B cell (primary cell): ENCODE measurements at regions not wholly inside any gene's neighbourhood (a gene's known extent, or its start where the extent isn't known, plus 50 kb on each side); places are given as distances from the start of the nearest gene placed in this dataset.

Experiments used
- ATAC-seq: fragments of 200-7000 bp; cut with Tn5 transposase; one replicate; pipeline ENCODE4 v1.10.0; 2021; ENCODE audit warnings: low read depth, mild to moderate bottlenecking, moderate number of reproducible peaks, moderate library complexity
- CTCF ChIA-PET: fragments of 350-600 bp; sonication (Branson Sonifier 250); formaldehyde crosslinking; loops from one replicate; lab custom pipeline; 2021; ENCODE audit warnings: antibody characterized with exemption, inconsistent platforms; lab: Charles Lee
- POLR2A ChIA-PET: fragments of 350-600 bp; sonication (Branson Sonifier 250); formaldehyde crosslinking; loops from one replicate; lab custom pipeline; 2021; ENCODE audit warnings: antibody characterized with exemption; lab: Charles Lee
- DNase-seq: peaks from one replicate; pipeline ENCODE4 v3.0.0; 2013
- H2AFZ ChIP-seq: 2 replicates; pipeline ENCODE4 v1.6.1; 2012; ENCODE audit warnings: mild to moderate bottlenecking, low read depth, low read length; ENCODE audit not compliant: insufficient read depth, poor library complexity, severe bottlenecking
- H3K27ac ChIP-seq, 2 donors: 1 replicate in 1 of 2; 2 replicates in 1 of 2; pipeline ENCODE4 v1.5.1; 2012 to 2013; ENCODE audit warnings: low read length in 2 of 2, mild to moderate bottlenecking in 2 of 2, moderate library complexity in 1 of 2
- H3K27me3 ChIP-seq, 4 experiments: fragments of 200-600 bp in 1 of 4; sonication (generic) in 1 of 4; replicated peaks in 1 of 4; 1 replicate in 2 of 4; 2 replicates in 2 of 4; pipeline versions ENCODE4 v1.6.1 to v1.7.0; 2013 to 2016; ENCODE audit warnings: low read length in 3 of 4, mild to moderate bottlenecking in 2 of 4, mixed read lengths in 1 of 4, moderate library complexity in 1 of 4; ENCODE audit not compliant: insufficient read depth in 4 of 4, control insufficient read depth in 3 of 4; ENCODE audit errors: control extremely low read depth in 1 of 4
- H3K36me3 ChIP-seq, 2 experiments: replicated peaks in 1 of 2; 1 replicate in 1 of 2; 2 replicates in 1 of 2; pipeline versions ENCODE4 v1.6.1 to v1.7.1; 2013; ENCODE audit warnings: low read length in 1 of 2; ENCODE audit not compliant: insufficient read depth in 2 of 2, control insufficient read depth in 1 of 2; ENCODE audit errors: control extremely low read depth in 1 of 2, extremely low read depth in 1 of 2
- H3K4me1 ChIP-seq, 2 donors: fragments of 200-600 bp in 1 of 2; sonication (generic) in 1 of 2; 1 replicate in 1 of 2; 2 replicates in 1 of 2; pipeline versions ENCODE4 v1.5.1 to v1.6.1; 2013 to 2017; ENCODE audit warnings: low read length in 2 of 2; ENCODE audit not compliant: control insufficient read depth in 2 of 2, insufficient read depth in 2 of 2
- H3K4me2 ChIP-seq: replicated peaks from 2 replicates; pipeline ENCODE3; 2012; ENCODE audit warnings: mild to moderate bottlenecking, low read depth, low read length; ENCODE audit not compliant: poor library complexity, severe bottlenecking
- H3K4me3 ChIP-seq, 5 experiments: fragments of 200-600 bp in 1 of 5; sonication (generic) in 1 of 5; 1 replicate in 3 of 5; 2 replicates in 2 of 5; pipeline versions ENCODE4 v1.5.1 to v1.7.0; 2011 to 2016; ENCODE audit warnings: low read length in 4 of 5, mild to moderate bottlenecking in 4 of 5, low read depth in 2 of 5, control low read depth in 1 of 5, moderate library complexity in 1 of 5; ENCODE audit not compliant: insufficient read depth in 1 of 5; ENCODE audit errors: control extremely low read depth in 1 of 5, extremely low read depth in 1 of 5
- H3K79me2 ChIP-seq: fragments of 200-600 bp; sonication (generic); one replicate; pipeline ENCODE4 v1.6.0; 2016; ENCODE audit warnings: low read length; ENCODE audit not compliant: control insufficient read depth, insufficient read depth
- H3K9ac ChIP-seq: fragments of 200-600 bp; sonication (generic); 2 replicates; pipeline ENCODE4 v1.6.1; 2017; ENCODE audit warnings: mild to moderate bottlenecking, low read length, moderate library complexity
- H3K9me3 ChIP-seq, 3 donors: one replicate each; pipeline versions ENCODE4 v1.6.1 to v1.7.1; 2013; ENCODE audit warnings: low read length in 2 of 3; ENCODE audit not compliant: control insufficient read depth in 2 of 3, insufficient read depth in 1 of 3; ENCODE audit errors: control extremely low read depth in 1 of 3
- H4K20me1 ChIP-seq: 2 replicates; pipeline ENCODE4 v1.6.0; 2012; ENCODE audit warnings: mild to moderate bottlenecking, low read length; ENCODE audit not compliant: insufficient read depth, control insufficient read depth, poor library complexity, severe bottlenecking
- H3K27ac Mint-ChIP-seq: one replicate; pipeline ENCODE4 v1.8.0; 2021; ENCODE audit warnings: mixed read lengths
- H3K27me3 Mint-ChIP-seq: one replicate; pipeline ENCODE4 v1.8.0; 2021; ENCODE audit warnings: mixed read lengths
- H3K4me1 Mint-ChIP-seq: one replicate; pipeline ENCODE4 v1.8.0; 2021; ENCODE audit warnings: mixed read lengths
- H3K4me3 Mint-ChIP-seq: one replicate; pipeline ENCODE4 v1.8.0; 2021; ENCODE audit warnings: mixed read lengths
- H3K9me3 Mint-ChIP-seq: one replicate; pipeline ENCODE4 v1.8.0; 2022; ENCODE audit warnings: mixed read lengths; ENCODE audit not compliant: insufficient read depth
- EZH2 ChIP-seq: IDR thresholded peaks from 2 replicates; pipeline ENCODE4 v1.6.1; 2012; ENCODE audit warnings: borderline replicate concordance, low read depth, mild to moderate bottlenecking, moderate library complexity, low read length; ENCODE audit not compliant: insufficient read depth, poor library complexity, severe bottlenecking
- WGBS: methylation state at CpG from one replicate; pipeline ENCODE4 v1.1.5; 2013; ENCODE audit warnings: missing lambda C conversion rate; ENCODE audit not compliant: insufficient coverage; 5-methylcytosine and 5-hydroxymethylcytosine counted together
- intact Hi-C: fragments of 100-400 bp; cut with micrococcal nuclease; formaldehyde crosslinking; loops from one replicate; pipeline ENCODE4 v1.10.0; 2022
- TF ChIP-seq, protein P1 (sequence below): fragments of 200-600 bp; IDR thresholded peaks from one replicate; pipeline ENCODE4 v1.8.0; 2022; ENCODE audit warnings: antibody characterized with exemption, mild to moderate bottlenecking

GRCh38 chr2:78541088-78541450 lies 484.4 kb upstream of the REG3G start:
- no peak overlapping the region for H3K27ac Mint-ChIP-seq
- no peaks in the 10 kb centered on the region for H3K36me3 ChIP-seq

GRCh38 chr2:78541451-78542267 lies 483.8 kb upstream of the REG3G start:
- TF ChIP-seq, protein P1, sequence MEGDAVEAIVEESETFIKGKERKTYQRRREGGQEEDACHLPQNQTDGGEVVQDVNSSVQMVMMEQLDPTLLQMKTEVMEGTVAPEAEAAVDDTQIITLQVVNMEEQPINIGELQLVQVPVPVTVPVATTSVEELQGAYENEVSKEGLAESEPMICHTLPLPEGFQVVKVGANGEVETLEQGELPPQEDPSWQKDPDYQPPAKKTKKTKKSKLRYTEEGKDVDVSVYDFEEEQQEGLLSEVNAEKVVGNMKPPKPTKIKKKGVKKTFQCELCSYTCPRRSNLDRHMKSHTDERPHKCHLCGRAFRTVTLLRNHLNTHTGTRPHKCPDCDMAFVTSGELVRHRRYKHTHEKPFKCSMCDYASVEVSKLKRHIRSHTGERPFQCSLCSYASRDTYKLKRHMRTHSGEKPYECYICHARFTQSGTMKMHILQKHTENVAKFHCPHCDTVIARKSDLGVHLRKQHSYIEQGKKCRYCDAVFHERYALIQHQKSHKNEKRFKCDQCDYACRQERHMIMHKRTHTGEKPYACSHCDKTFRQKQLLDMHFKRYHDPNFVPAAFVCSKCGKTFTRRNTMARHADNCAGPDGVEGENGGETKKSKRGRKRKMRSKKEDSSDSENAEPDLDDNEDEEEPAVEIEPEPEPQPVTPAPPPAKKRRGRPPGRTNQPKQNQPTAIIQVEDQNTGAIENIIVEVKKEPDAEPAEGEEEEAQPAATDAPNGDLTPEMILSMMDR, result no peak
- no peak for TF ChIP-seq EZH2
- Histone ChIP-seq H3K4me3 (no peak overlapping the region), H3K27me3 (no peaks in the 10 kb centered on the region), H2AFZ (no peak overlapping the region), H3K27ac (no peak overlapping the region), H4K20me1 (no peaks in the 10 kb centered on the region), H3K9ac (no peak overlapping the region), H3K79me2 (no peaks in the 10 kb centered on the region), H3K4me2 (no peak overlapping the region), H3K4me1 (no peaks in the 10 kb centered on the region), H3K36me3 (no peaks in the 10 kb centered on the region), H3K9me3 (peaks cover 0 to 11% (median 2%) of the 10 kb centered on the region in 3 donors)
- Mint-ChIP-seq H3K4me1 (no peaks in the 10 kb centered on the region), H3K27ac (no peak overlapping the region), H3K9me3 (peaks cover 5% of the 10 kb centered on the region), H3K27me3 (no peaks in the 10 kb centered on the region), H3K4me3 (no peak overlapping the region)
- no peak for ATAC-seq
- ChIA-PET CTCF (no interaction called here), POLR2A (no interaction called here)
- WGBS, result 91% methylated on average over 16 of the region's 17 CpGs
- no peak for DNase-seq
- intact Hi-C loops, result no loop called here

More at GRCh38 chr2:78541088-78541450, 484.4 kb upstream of the REG3G start:
- Histone ChIP-seq H3K9me3 (peaks cover 0 to 10% (median 2%) of the 10 kb centered on the region in 3 donors), H4K20me1 (no peaks in the 10 kb centered on the region), H3K4me1 (no peaks in the 10 kb centered on the region), H3K9ac (no peak overlapping the region), H2AFZ (no peak overlapping the region), H3K4me2 (no peak overlapping the region), H3K4me3 (no peak overlapping the region), H3K79me2 (no peaks in the 10 kb centered on the region), H3K27ac (no peak overlapping the region), H3K27me3 (no peaks in the 10 kb centered on the region)
- no peak overlapping the region for H3K4me3 Mint-ChIP-seq
- peaks cover 5% of the 10 kb centered on the region for H3K9me3 Mint-ChIP-seq
- no peak for ATAC-seq
- no peaks in the 10 kb centered on the region for H3K27me3 Mint-ChIP-seq
- 89% methylated on average over 5 of the region's 6 CpGs for WGBS
- TF ChIP-seq EZH2, result no peak
- TF ChIP-seq, protein P1, result no peak
- intact Hi-C loops, result no loop called here
- no peaks in the 10 kb centered on the region for H3K4me1 Mint-ChIP-seq
- CTCF ChIA-PET, result no interaction called here
- POLR2A ChIA-PET, result no interaction called here
- DNase-seq, result no peak
